HAP-1 (cell line): ENCODE measurements at regions not wholly inside any gene's neighbourhood (a gene's known extent, or its start where the extent isn't known, plus 50 kb on each side); places are given as distances from the start of the nearest gene placed in this dataset.

Experiments
- DNase-seq, 2 experiments: peaks; one replicate each; pipeline ENCODE4 v3.0.0-alpha.2; 2016 to 2020; ENCODE audit warnings: low spot score in 2 of 2
- H3K27me3 ChIP-seq: fragments of 250-450 bp; sonication (Bioruptor Pico); 2 replicates; pipeline ENCODE4 v1.5.1; 2020; ENCODE audit warnings: low read depth, mild to moderate bottlenecking, moderate library complexity
- H3K36me3 ChIP-seq: fragments of 250-450 bp; sonication (Bioruptor Pico); replicated peaks from 2 replicates; pipeline ENCODE4 v1.5.1; 2020; ENCODE audit warnings: mild to moderate bottlenecking
- H3K4me1 ChIP-seq: fragments of 250-450 bp; sonication (Bioruptor Pico); 2 replicates; pipeline ENCODE4 v1.5.1; 2020; ENCODE audit warnings: mild to moderate bottlenecking
- H3K4me3 ChIP-seq: fragments of 250-450 bp; sonication (Bioruptor Pico); 2 replicates; pipeline ENCODE4 v1.5.1; 2020; ENCODE audit warnings: mild to moderate bottlenecking, moderate library complexity
- H3K9me3 ChIP-seq: fragments of 250-450 bp; sonication (Bioruptor Pico); 2 replicates; pipeline ENCODE4 v1.5.1; 2020; ENCODE audit warnings: mild to moderate bottlenecking, moderate library complexity
- in situ Hi-C: fragments of 300-500 bp; cut with MboI; formaldehyde crosslinking; loops from 3 replicates; pipeline ENCODE4 v1.14.3; 2020; ENCODE audit warnings: low sequenced_read_pairs, inconsistent platforms, mixed read lengths

GRCh38 chr15:66644000-66644787, 57.8 kb upstream of the SMAD6 start:
- no peaks in the 10 kb centered on the region for H3K9me3 ChIP-seq
- DNase-seq = no peak
- in situ Hi-C loops = no loop called here

GRCh38 chr15:66644869-66645268, 57.2 kb upstream of the SMAD6 start:
- Histone ChIP-seq H3K36me3 (no peaks in the 10 kb centered on the region), H3K27me3 (no peaks in the 10 kb centered on the region), H3K4me1 (no peaks in the 10 kb centered on the region), H3K9me3 (no peaks in the 10 kb centered on the region), H3K4me3 (no peak overlapping the region)
- in situ Hi-C loops = no loop called here
- no peak for DNase-seq

More at GRCh38 chr15:66644000-66644787, 57.8 kb upstream of the SMAD6 start:
- no peaks in the 10 kb centered on the region for H3K27me3 ChIP-seq
- H3K36me3 ChIP-seq = no peaks in the 10 kb centered on the region
- H3K4me1 ChIP-seq = no peaks in the 10 kb centered on the region
- H3K4me3 ChIP-seq = no peak overlapping the region

GRCh38 chr15:66646308-66646707, 55.7 kb upstream of the SMAD6 start:
- no peaks in the 10 kb centered on the region for H3K36me3 ChIP-seq
- H3K9me3 ChIP-seq = no peaks in the 10 kb centered on the region
- in situ Hi-C loops = no loop called here
- DNase-seq = no peak
- no peaks in the 10 kb centered on the region for H3K27me3 ChIP-seq
- no peak overlapping the region for H3K4me3 ChIP-seq
- H3K4me1 ChIP-seq = no peaks in the 10 kb centered on the region

- Histone ChIP-seq H3K4me3 (no peak overlapping the region), H3K27me3 (no peaks in the 10 kb centered on the region), H3K9me3 (no peaks in the 10 kb centered on the region), H3K4me1 (no peaks in the 10 kb centered on the region), H3K36me3 (no peaks in the 10 kb centered on the region)
- in situ Hi-C loops = no loop called here
- no peak for DNase-seq
These were observed 55.2 kb upstream of the SMAD6 start for GRCh38 chr15:66646799-66647198.

GRCh38 chr15:66647358-66647757, 54.7 kb upstream of the SMAD6 start:
- Histone ChIP-seq H3K9me3 (no peaks in the 10 kb centered on the region), H3K27me3 (no peaks in the 10 kb centered on the region), H3K36me3 (no peaks in the 10 kb centered on the region), H3K4me3 (no peak overlapping the region), H3K4me1 (no peaks in the 10 kb centered on the region)
- no peak for DNase-seq
- in situ Hi-C loops = no loop called here

- in situ Hi-C loops = no loop called here
- no peaks in the 10 kb centered on the region for H3K27me3 ChIP-seq
- H3K9me3 ChIP-seq = no peaks in the 10 kb centered on the region
- H3K4me1 ChIP-seq = no peaks in the 10 kb centered on the region
- no peak overlapping the region for H3K4me3 ChIP-seq
- no peaks in the 10 kb centered on the region for H3K36me3 ChIP-seq
- DNase-seq = no peak
These were observed 53.4 kb upstream of the SMAD6 start for GRCh38 chr15:66648588-66648987.

- H3K27me3 ChIP-seq = no peaks in the 10 kb centered on the region
- in situ Hi-C loops = no loop called here
- H3K9me3 ChIP-seq = no peaks in the 10 kb centered on the region
- no peaks in the 10 kb centered on the region for H3K36me3 ChIP-seq
- H3K4me1 ChIP-seq = no peaks in the 10 kb centered on the region
- no peak overlapping the region for H3K4me3 ChIP-seq
- peak in 1 of 2 experiments; percentile 22 for DNase-seq
These were observed 52.6 kb upstream of the SMAD6 start for GRCh38 chr15:66649235-66649984.

- H3K9me3 ChIP-seq = no peaks in the 10 kb centered on the region
- in situ Hi-C loops = no loop called here
- H3K27me3 ChIP-seq = no peaks in the 10 kb centered on the region
- H3K4me3 ChIP-seq = no peak overlapping the region
- no peaks in the 10 kb centered on the region for H3K4me1 ChIP-seq
- DNase-seq = no peak
- no peaks in the 10 kb centered on the region for H3K36me3 ChIP-seq
These were observed 51.6 kb upstream of the SMAD6 start for GRCh38 chr15:66650433-66650832.

- in situ Hi-C loops = no loop called here
- no peaks in the 10 kb centered on the region for H3K27me3 ChIP-seq
- H3K4me1 ChIP-seq = no peaks in the 10 kb centered on the region
- H3K36me3 ChIP-seq = no peaks in the 10 kb centered on the region
- H3K4me3 ChIP-seq = no peak overlapping the region
- no peak for DNase-seq
- no peaks in the 10 kb centered on the region for H3K9me3 ChIP-seq
These were observed 50.8 kb upstream of the SMAD6 start for GRCh38 chr15:66651198-66651597.

GRCh38 chr15:66651913-66652642, 50.0 kb upstream of the SMAD6 start:
- Histone ChIP-seq H3K27me3 (no peaks in the 10 kb centered on the region), H3K36me3 (no peaks in the 10 kb centered on the region), H3K4me1 (no peaks in the 10 kb centered on the region), H3K9me3 (no peaks in the 10 kb centered on the region), H3K4me3 (no peak overlapping the region)
- DNase-seq = no peak
- in situ Hi-C loops = no loop called here
